Endothelial cell of umbilical vein (primary cell): ENCODE measurements at regions not wholly inside any gene's neighbourhood (a gene's known extent, or its start where the extent isn't known, plus 50 kb on each side); places are given as distances from the start of the nearest gene placed in this dataset.

Experiments used
- BruUV-seq: library from RNA; stranded (reverse); fragments of 400-500 nt; replicated peaks from 2 replicates; lab custom pipeline; 2021; lab: Mats Ljungman, UMichigan
- CTCF ChIA-PET: fragments of 300-600, 350-600 bp; sonication (Branson Sonifier 250); formaldehyde crosslinking; loops from one replicate; lab custom pipeline; 2021; ENCODE audit warnings: antibody characterized with exemption, inconsistent platforms; lab: Charles Lee
- POLR2A ChIA-PET: fragments of 300-600, 350-600 bp; sonication (Branson Sonifier 250); formaldehyde crosslinking; loops from one replicate; lab custom pipeline; 2021; ENCODE audit warnings: antibody characterized with exemption, inconsistent platforms; lab: Charles Lee
- DNase-seq: peaks from one replicate; pipeline ENCODE4 v3.0.0-alpha.2; 2011; ENCODE audit warnings: low read depth, low spot score
- FAIRE-seq: peaks from 2 replicates; lab custom pipeline; 2011; peaks lifted over from hg19 to GRCh38; lab: Jason Lieb, UNC
- H2AFZ ChIP-seq: 2 replicates; pipeline ENCODE4 v1.6.0; 2012; ENCODE audit warnings: low read depth, low read length, control low read depth, inconsistent platforms
- H3K27ac ChIP-seq: 2 replicates; pipeline ENCODE4 v1.5.1; 2011; ENCODE audit warnings: low read depth, mild to moderate bottlenecking, control low read depth, low read length, moderate library complexity; ENCODE audit not compliant: insufficient read depth
- H3K27me3 ChIP-seq, 2 experiments: 2 replicates each; pipeline versions ENCODE4 v1.6.0 to v1.6.1; 2011; ENCODE audit warnings: low read length in 2 of 2, mixed read lengths in 1 of 2; ENCODE audit not compliant: control insufficient read depth in 2 of 2, insufficient read depth in 2 of 2
- H3K36me3 ChIP-seq, 2 experiments: 2 replicates in 1 of 2; 3 replicates in 1 of 2; pipeline ENCODE4 v1.5.1; 2011; ENCODE audit warnings: low read length in 2 of 2, mild to moderate bottlenecking in 1 of 2, moderate library complexity in 1 of 2; ENCODE audit not compliant: control insufficient read depth in 2 of 2, insufficient read depth in 2 of 2; ENCODE audit errors: extremely low read depth in 1 of 2
- H3K4me1 ChIP-seq: 3 replicates; pipeline ENCODE4 v1.5.1; 2011; ENCODE audit warnings: mild to moderate bottlenecking, low read length; ENCODE audit not compliant: control insufficient read depth, insufficient read depth; ENCODE audit errors: extremely low read depth
- H3K4me2 ChIP-seq: 2 replicates; pipeline ENCODE4 v1.6.1; 2011; ENCODE audit warnings: low read length, control low read depth, mixed read lengths; ENCODE audit not compliant: insufficient read depth
- H3K4me3 ChIP-seq, 3 experiments: fragments of 200-600 bp in 1 of 3; sonication (generic), shearing (Covaris generic) in 1 of 3; replicated peaks in 1 of 3; 2 replicates each; pipeline ENCODE4 v1.5.1; 2011 to 2016; ENCODE audit warnings: control low read depth in 3 of 3, low read length in 3 of 3, mild to moderate bottlenecking in 2 of 3, inconsistent platforms in 1 of 3, low read depth in 1 of 3, moderate library complexity in 1 of 3; ENCODE audit not compliant: insufficient read depth in 1 of 3
- H3K79me2 ChIP-seq: 2 replicates; pipeline ENCODE4 v1.6.0; 2012; ENCODE audit warnings: low read length, inconsistent platforms; ENCODE audit not compliant: control insufficient read depth, insufficient read depth
- H3K9ac ChIP-seq: replicated peaks from 2 replicates; pipeline ENCODE3; 2011; ENCODE audit warnings: low read length, control low read depth; ENCODE audit not compliant: insufficient read depth; ENCODE audit errors: extremely low read depth
- H3K9me1 ChIP-seq: replicated peaks from 3 replicates; pipeline ENCODE4 v1.6.0; 2011; ENCODE audit warnings: mild to moderate bottlenecking, low read length; ENCODE audit not compliant: control insufficient read depth, insufficient read depth; ENCODE audit errors: extremely low read depth
- H3K9me3 ChIP-seq: replicated peaks from 2 replicates; pipeline ENCODE4 v1.5.1; 2012; ENCODE audit warnings: low read length, inconsistent platforms; ENCODE audit not compliant: control insufficient read depth, insufficient read depth
- H4K20me1 ChIP-seq: replicated peaks from 2 replicates; pipeline ENCODE3; 2011; ENCODE audit warnings: mild to moderate bottlenecking, low read length; ENCODE audit not compliant: control insufficient read depth, insufficient read depth; ENCODE audit errors: extremely low read depth
- EZH2 ChIP-seq: IDR thresholded peaks from 2 replicates; pipeline ENCODE4 v1.6.1; 2012; ENCODE audit warnings: borderline replicate concordance, low read depth, mild to moderate bottlenecking, moderate library complexity, low read length, inconsistent platforms; ENCODE audit not compliant: severe bottlenecking
- FOS ChIP-seq: IDR thresholded peaks from 2 replicates; pipeline ENCODE4 v1.6.1; 2011; ENCODE audit warnings: mild to moderate bottlenecking, low read length, moderate library complexity, borderline replicate concordance; ENCODE audit not compliant: insufficient read depth
- GATA2 ChIP-seq: IDR thresholded peaks from 2 replicates; pipeline ENCODE4 v1.7.0; 2011; ENCODE audit warnings: low read depth, mild to moderate bottlenecking, moderate library complexity, mixed read lengths, low read length; ENCODE audit not compliant: insufficient read length, insufficient read depth
- JUN ChIP-seq: IDR thresholded peaks from 2 replicates; pipeline ENCODE4 v1.6.1; 2011; ENCODE audit warnings: borderline replicate concordance, low read depth; ENCODE audit not compliant: insufficient read length, insufficient read depth
- MYC ChIP-seq: IDR thresholded peaks from one replicate; pipeline ENCODE4 v1.6.1; 2011; ENCODE audit warnings: mild to moderate bottlenecking, low read depth, low read length
- POLR2A ChIP-seq: IDR thresholded peaks from 2 replicates; pipeline ENCODE4 v1.6.1; 2012; ENCODE audit warnings: low read depth, mild to moderate bottlenecking, control low read depth, low read length
- POLR2AphosphoS5 ChIP-seq: IDR thresholded peaks from 2 replicates; pipeline ENCODE4 v1.6.1; 2012; ENCODE audit warnings: low read depth, mild to moderate bottlenecking, control low read depth, low read length, moderate library complexity; ENCODE audit not compliant: insufficient read depth
- dilution Hi-C: fragments of 300-500 bp; cut with MboI; formaldehyde crosslinking; loops from one replicate; pipeline ENCODE4 v1.15.0; 2019; ENCODE audit warnings: low sequenced_read_pairs; ENCODE audit not compliant: extremely low pct_ligation_motif_present
- intact Hi-C: fragments of 100-400 bp; cut with micrococcal nuclease; formaldehyde crosslinking; loops from one replicate; pipeline ENCODE4 v1.10.0; 2022
- TF ChIP-seq, protein P1 (sequence below), 2 donors: IDR thresholded peaks; 1 replicate in 1 of 2; 2 replicates in 1 of 2; pipeline ENCODE4 v1.5.1; 2011; ENCODE audit warnings: low read length in 2 of 2, mild to moderate bottlenecking in 2 of 2, moderate library complexity in 2 of 2, control low read depth in 1 of 2, inconsistent platforms in 1 of 2, low read depth in 1 of 2; ENCODE audit not compliant: insufficient read depth in 1 of 2; ENCODE audit errors: extremely low read depth in 1 of 2
- TF ChIP-seq, protein P2 (sequence below): IDR thresholded peaks from 2 replicates; pipeline ENCODE4 v1.6.1; 2011; ENCODE audit not compliant: insufficient read depth, insufficient read length

DNA sequence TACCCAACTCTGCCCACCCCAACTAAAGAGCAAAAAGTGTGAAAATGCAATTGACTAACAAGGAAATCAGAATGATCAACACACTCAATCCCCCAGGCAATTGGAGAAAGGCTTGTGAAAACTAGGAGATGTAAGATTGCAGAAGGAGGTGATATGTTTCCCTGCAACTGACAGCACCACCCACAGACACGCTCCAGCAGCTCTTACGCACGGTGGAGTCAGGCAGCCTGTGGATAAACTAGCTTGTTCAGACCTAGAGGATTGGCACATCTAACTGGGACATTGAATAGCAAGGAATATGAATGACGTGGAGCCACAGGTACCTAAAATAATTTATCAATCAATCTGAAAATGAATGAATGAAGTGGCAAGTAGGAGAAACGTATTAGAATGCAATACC is 125.7 kb upstream of the MYO3A start:
- H3K27ac ChIP-seq, result no peak overlapping the region
- BruUV-seq, result no TSS peak
- no peaks in the 10 kb centered on the region for H3K79me2 ChIP-seq
- no peaks in the 10 kb centered on the region for H3K4me1 ChIP-seq
- FAIRE-seq (no peak), DNase-seq (no peak)
- no peak overlapping the region for H3K4me3 ChIP-seq
- no peaks in the 10 kb centered on the region for H3K9me1 ChIP-seq
- ChIA-PET CTCF (no interaction called here), POLR2A (no interaction called here)
- H3K9me3 ChIP-seq, result no peaks in the 10 kb centered on the region
- intact Hi-C loops, result no loop called here
- H4K20me1 ChIP-seq, result no peaks in the 10 kb centered on the region
- H2AFZ ChIP-seq, result no peak overlapping the region
- H3K4me2 ChIP-seq, result no peak overlapping the region
- H3K36me3 ChIP-seq, result no peaks in the 10 kb centered on the region
- H3K27me3 ChIP-seq, result no peaks in the 10 kb centered on the region
- TF ChIP-seq JUN (no peak), EZH2 (no peak), POLR2AphosphoS5 (no peak), GATA2 (no peak), POLR2A (no peak), FOS (no peak), MYC (no peak)
- TF ChIP-seq, protein P1, sequence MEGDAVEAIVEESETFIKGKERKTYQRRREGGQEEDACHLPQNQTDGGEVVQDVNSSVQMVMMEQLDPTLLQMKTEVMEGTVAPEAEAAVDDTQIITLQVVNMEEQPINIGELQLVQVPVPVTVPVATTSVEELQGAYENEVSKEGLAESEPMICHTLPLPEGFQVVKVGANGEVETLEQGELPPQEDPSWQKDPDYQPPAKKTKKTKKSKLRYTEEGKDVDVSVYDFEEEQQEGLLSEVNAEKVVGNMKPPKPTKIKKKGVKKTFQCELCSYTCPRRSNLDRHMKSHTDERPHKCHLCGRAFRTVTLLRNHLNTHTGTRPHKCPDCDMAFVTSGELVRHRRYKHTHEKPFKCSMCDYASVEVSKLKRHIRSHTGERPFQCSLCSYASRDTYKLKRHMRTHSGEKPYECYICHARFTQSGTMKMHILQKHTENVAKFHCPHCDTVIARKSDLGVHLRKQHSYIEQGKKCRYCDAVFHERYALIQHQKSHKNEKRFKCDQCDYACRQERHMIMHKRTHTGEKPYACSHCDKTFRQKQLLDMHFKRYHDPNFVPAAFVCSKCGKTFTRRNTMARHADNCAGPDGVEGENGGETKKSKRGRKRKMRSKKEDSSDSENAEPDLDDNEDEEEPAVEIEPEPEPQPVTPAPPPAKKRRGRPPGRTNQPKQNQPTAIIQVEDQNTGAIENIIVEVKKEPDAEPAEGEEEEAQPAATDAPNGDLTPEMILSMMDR (IDR thresholded peaks at IDR 0.05; ENCODE audit: extremely low read depth in 1 of 2, insufficient read depth in 1 of 2, low read depth in 1 of 2, low read length in 2 of 2), result no peak
- TF ChIP-seq, protein P2, sequence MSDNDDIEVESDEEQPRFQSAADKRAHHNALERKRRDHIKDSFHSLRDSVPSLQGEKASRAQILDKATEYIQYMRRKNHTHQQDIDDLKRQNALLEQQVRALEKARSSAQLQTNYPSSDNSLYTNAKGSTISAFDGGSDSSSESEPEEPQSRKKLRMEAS, result no peak
- H3K9ac ChIP-seq, result no peak overlapping the region
- dilution Hi-C loops, result no loop called here
